IMR-90 (cell line): ENCODE measurements at regions not wholly inside any gene's neighbourhood (a gene's known extent, or its start where the extent isn't known, plus 50 kb on each side); places are given as distances from the start of the nearest gene placed in this dataset.

Source experiments
- ATAC-seq: fragments of 200-7000 bp; cut with Tn5 transposase; 2 replicates; pipeline ENCODE4 v1.9.1; 2020; ENCODE audit warnings: low read depth, mild to moderate bottlenecking, moderate library complexity
- BruUV-seq: library from RNA; stranded (reverse); fragments of 400-500 nt; replicated peaks from 2 replicates; lab custom pipeline; 2021; lab: Mats Ljungman, UMichigan
- CTCF ChIA-PET: fragments of 300-600 bp; formaldehyde crosslinking; extraction: SDS; loops from one replicate; lab custom pipeline; 2021; ENCODE audit warnings: antibody characterized with exemption; lab: Yijun Ruan, JAX
- POLR2A ChIA-PET: fragments of 300-600 bp; sonication (Branson Sonifier 250); formaldehyde crosslinking; loops from one replicate; lab custom pipeline; 2022; ENCODE audit warnings: antibody characterized with exemption; ENCODE audit not compliant: unreplicated experiment; lab: Charles Lee
- DNase-seq: peaks from one replicate; pipeline ENCODE4 v3.0.0; 2013
- H2AFZ ChIP-seq: replicated peaks from 2 replicates; pipeline ENCODE3; 2013; ENCODE audit warnings: low read length, mild to moderate bottlenecking; ENCODE audit not compliant: poor library complexity
- H2AK5ac ChIP-seq: 2 replicates; pipeline ENCODE4 v1.6.1; 2013; ENCODE audit warnings: low read depth, low read length, inconsistent platforms
- H2AK9ac ChIP-seq: replicated peaks from 2 replicates; pipeline ENCODE3; 2013; ENCODE audit warnings: mild to moderate bottlenecking, low read depth, low read length, moderate library complexity; ENCODE audit not compliant: poor library complexity
- H2BK120ac ChIP-seq: 2 replicates; pipeline ENCODE4 v1.6.1; 2013; ENCODE audit warnings: low read depth, low read length, inconsistent platforms
- H2BK15ac ChIP-seq: 3 replicates; pipeline ENCODE4 v1.6.1; 2013; ENCODE audit warnings: low read depth, low read length, inconsistent platforms
- H2BK20ac ChIP-seq: 2 replicates; pipeline ENCODE4 v1.6.1; 2013; ENCODE audit warnings: low read depth, mild to moderate bottlenecking, inconsistent platforms, low read length, moderate library complexity
- H2BK5ac ChIP-seq: 2 replicates; pipeline ENCODE4 v1.6.1; 2013; ENCODE audit warnings: mild to moderate bottlenecking, low read depth, low read length, inconsistent platforms; ENCODE audit not compliant: poor library complexity, severe bottlenecking
- H3K14ac ChIP-seq: replicated peaks from 2 replicates; pipeline ENCODE4 v1.6.1; 2013; ENCODE audit warnings: low read depth, low read length, inconsistent platforms
- H3K18ac ChIP-seq: 2 replicates; pipeline ENCODE4 v1.6.1; 2013; ENCODE audit warnings: low read depth, low read length, control low read depth
- H3K23ac ChIP-seq: 2 replicates; pipeline ENCODE4 v1.6.1; 2013; ENCODE audit warnings: low read depth, low read length, inconsistent platforms
- H3K27ac ChIP-seq: 2 replicates; pipeline ENCODE4 v1.5.1; 2013; ENCODE audit warnings: mild to moderate bottlenecking, control low read depth, low read length; ENCODE audit not compliant: insufficient read depth
- H3K27me3 ChIP-seq: 2 replicates; pipeline ENCODE4 v1.6.1; 2013; ENCODE audit warnings: low read length; ENCODE audit not compliant: control insufficient read depth, insufficient read depth
- H3K36me3 ChIP-seq: 2 replicates; pipeline ENCODE4 v1.6.1; 2013; ENCODE audit warnings: low read length, mixed read lengths; ENCODE audit not compliant: control insufficient read depth, insufficient read depth
- H3K4ac ChIP-seq: 2 replicates; pipeline ENCODE4 v1.6.1; 2013; ENCODE audit warnings: low read depth, low read length, inconsistent platforms
- H3K4me1 ChIP-seq: 2 replicates; pipeline ENCODE4 v1.6.1; 2013; ENCODE audit warnings: low read length, mixed read lengths; ENCODE audit not compliant: control insufficient read depth, insufficient read depth
- H3K4me2 ChIP-seq: 2 replicates; pipeline ENCODE4 v1.6.1; 2013; ENCODE audit warnings: low read depth, mild to moderate bottlenecking, control low read depth, low read length, moderate library complexity
- H3K4me3 ChIP-seq: 2 replicates; pipeline ENCODE4 v1.5.1; 2013; ENCODE audit warnings: low read depth, mild to moderate bottlenecking, control low read depth, low read length, moderate library complexity; ENCODE audit not compliant: insufficient read depth
- H3K56ac ChIP-seq: 2 replicates; pipeline ENCODE4 v1.6.1; 2013; ENCODE audit warnings: low read length, inconsistent platforms; ENCODE audit not compliant: insufficient read depth; ENCODE audit errors: extremely low read depth
- H3K79me1 ChIP-seq, 2 experiments: 2 replicates each; pipeline ENCODE4 v1.6.1; 2013; ENCODE audit warnings: low read length in 2 of 2, inconsistent platforms in 1 of 2, low read depth in 1 of 2
- H3K9ac ChIP-seq: 2 replicates; pipeline ENCODE4 v1.6.1; 2013; ENCODE audit warnings: low read depth, low read length, control low read depth
- H3K9me1 ChIP-seq: 2 replicates; pipeline ENCODE4 v1.6.1; 2013; ENCODE audit warnings: low read length, inconsistent platforms; ENCODE audit not compliant: insufficient read depth
- H3K9me3 ChIP-seq: 2 replicates; pipeline ENCODE4 v1.6.1; 2013; ENCODE audit warnings: low read length; ENCODE audit not compliant: control insufficient read depth, insufficient read depth
- H4K20me1 ChIP-seq: 2 replicates; pipeline ENCODE4 v1.6.1; 2013; ENCODE audit warnings: low read length, inconsistent platforms; ENCODE audit not compliant: insufficient read depth
- H4K5ac ChIP-seq: 2 replicates; pipeline ENCODE4 v1.6.1; 2013; ENCODE audit warnings: mild to moderate bottlenecking, low read depth, low read length, control low read depth
- H4K8ac ChIP-seq, 2 experiments: 2 replicates each; pipeline ENCODE4 v1.6.1; 2013; ENCODE audit warnings: low read depth in 2 of 2, low read length in 2 of 2, control low read depth in 1 of 2, inconsistent platforms in 1 of 2
- H4K91ac ChIP-seq: 2 replicates; pipeline ENCODE4 v1.6.1; 2013; ENCODE audit warnings: low read depth, low read length, inconsistent platforms; ENCODE audit not compliant: insufficient read depth
- BHLHE40 ChIP-seq: fragments of 150-350 bp; IDR thresholded peaks from 2 replicates; pipeline ENCODE4 v1.6.1; 2016; ENCODE audit warnings: mild to moderate bottlenecking, low read depth, low read length
- CHD1 ChIP-seq: IDR thresholded peaks from 2 replicates; pipeline ENCODE4 v1.6.1; 2012; ENCODE audit warnings: low read depth, low read length, improper control_type of control experiment
- CTCF ChIP-seq: conservative IDR thresholded peaks from 2 replicates; pipeline ENCODE4 v1.5.1; 2012; ENCODE audit warnings: mild to moderate bottlenecking, low read depth, low read length, improper control_type of control experiment
- FOS ChIP-seq: fragments of 150-350 bp; IDR thresholded peaks from 2 replicates; pipeline ENCODE4 v1.6.1; 2016; ENCODE audit warnings: low read depth, low read length
- MXI1 ChIP-seq: IDR thresholded peaks from 2 replicates; pipeline ENCODE4 v1.6.1; 2012; ENCODE audit warnings: low read depth, mild to moderate bottlenecking, low read length, moderate library complexity, borderline replicate concordance
- NFE2L2 ChIP-seq: fragments of 150-350 bp; IDR thresholded peaks from 2 replicates; pipeline ENCODE4 v1.6.1; 2016; ENCODE audit warnings: low read depth, mild to moderate bottlenecking, low read length
- RAD21 ChIP-seq: IDR thresholded peaks from 2 replicates; pipeline ENCODE4 v1.6.1; 2012; ENCODE audit warnings: low read length, improper control_type of control experiment
- RCOR1 ChIP-seq: IDR thresholded peaks from 2 replicates; pipeline ENCODE4 v1.6.1; 2012; ENCODE audit warnings: mild to moderate bottlenecking, low read length, improper control_type of control experiment; ENCODE audit not compliant: insufficient replicate concordance
- SMC3 ChIP-seq: fragments of 150-350 bp; IDR thresholded peaks from 2 replicates; pipeline ENCODE4 v1.6.1; 2016; ENCODE audit warnings: low read depth, mild to moderate bottlenecking, antibody characterized with exemption, low read length, moderate library complexity
- USF2 ChIP-seq: fragments of 150-350 bp; IDR thresholded peaks from 2 replicates; pipeline ENCODE4 v1.6.1; 2017; ENCODE audit warnings: mild to moderate bottlenecking, antibody characterized with exemption, low read length, low read depth
- WGBS, 2 experiments: methylation state at CpG; one replicate each; pipeline versions ENCODE4 v1.1.5 to v1.1.7; 2013; ENCODE audit warnings: missing lambda C conversion rate in 2 of 2; ENCODE audit not compliant: insufficient read length in 1 of 2; ENCODE audit errors: extremely low coverage in 2 of 2; 5-methylcytosine and 5-hydroxymethylcytosine counted together
- dilution Hi-C: fragments of 300-500 bp; cut with HindIII; formaldehyde crosslinking; loops from one replicate; pipeline ENCODE4 v1.14.3; 2018; ENCODE audit warnings: low sequenced_read_pairs; ENCODE audit not compliant: unreplicated experiment
- in situ Hi-C: fragments of 300-500 bp; cut with MboI; formaldehyde crosslinking; loops from 3 replicates; pipeline ENCODE4 v1.14.3; 2019; ENCODE audit warnings: low sequenced_read_pairs, inconsistent platforms, mixed read lengths
- intact Hi-C: fragments of 100-400 bp; cut with micrococcal nuclease; formaldehyde crosslinking; loops from 2 replicates; pipeline ENCODE4 v1.10.0; 2022

GRCh38 chr18:38654946-38655345 is 1089.3 kb upstream of the CELF4 start:
- DNase-seq, result no peak
- in situ Hi-C loops, result no loop called here
- Histone ChIP-seq H3K56ac (no peak overlapping the region), H3K9ac (no peak overlapping the region), H4K8ac (no peak overlapping the region), H3K4me3 (no peak overlapping the region), H4K20me1 (no peaks in the 10 kb centered on the region), H3K4ac (no peak overlapping the region), H3K9me3 (peaks cover 6% of the 10 kb centered on the region), H2BK120ac (no peak overlapping the region), H3K14ac (no peak overlapping the region), H2AFZ (no peak overlapping the region), H3K4me1 (no peaks in the 10 kb centered on the region), H2AK9ac (no peak overlapping the region), H3K9me1 (no peaks in the 10 kb centered on the region), H2BK15ac (no peak overlapping the region), H4K5ac (no peak overlapping the region), H3K18ac (no peak overlapping the region), H4K91ac (no peak overlapping the region), H3K79me1 (no peaks in the 10 kb centered on the region), H3K23ac (no peak overlapping the region), H3K36me3 (no peaks in the 10 kb centered on the region), H3K27ac (no peak overlapping the region), H2AK5ac (no peak overlapping the region), H3K27me3 (no peaks in the 10 kb centered on the region), H2BK20ac (no peak overlapping the region), H2BK5ac (no peak overlapping the region), H3K4me2 (no peak overlapping the region)
- ATAC-seq, result no peak
- 0% methylated on average over 3 of the region's 8 CpGs; no CpG with 5 or more reads in 1 of the 2 experiments for WGBS, 2 experiments
- POLR2A ChIA-PET, result no interaction called here
- no peak for TF ChIP-seq BHLHE40
- TF ChIP-seq CHD1, result no peak
- TF ChIP-seq FOS, result no peak
- no peak for TF ChIP-seq MXI1
- TF ChIP-seq SMC3, result no peak
- no peak for TF ChIP-seq NFE2L2
- no peak for TF ChIP-seq RAD21
- TF ChIP-seq USF2, result no peak
- no peak for TF ChIP-seq CTCF
- TF ChIP-seq RCOR1, result no peak
- CTCF ChIA-PET, result no interaction called here
- dilution Hi-C loops, result no loop called here
- intact Hi-C loops, result no loop called here
- no TSS peak for BruUV-seq
